ENCODE measurements at regions not wholly inside any gene's neighbourhood (a gene's known extent, or its start where the extent isn't known, plus 50 kb on each side); places are given as distances from the start of the nearest gene placed in this dataset.

DNA sequence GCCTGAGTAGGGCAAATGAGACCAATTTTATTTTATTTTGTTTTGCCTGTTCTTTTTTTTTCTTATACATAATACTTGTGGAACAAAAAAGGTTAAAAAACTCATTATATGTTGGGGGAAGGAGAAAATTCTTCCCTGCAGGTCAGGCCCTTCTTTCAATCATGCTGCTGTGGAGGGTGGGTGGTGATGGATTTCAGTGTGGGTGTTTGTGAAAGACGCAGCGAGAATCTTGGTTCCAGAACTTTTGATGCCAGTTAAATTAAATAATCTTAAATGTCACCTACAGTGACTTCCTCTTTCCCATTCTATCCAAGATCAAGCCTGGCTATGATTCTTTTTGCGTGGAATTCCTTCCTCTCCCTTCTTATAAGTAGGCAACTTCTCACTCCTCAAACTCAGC is 595.8 kb upstream of the EEF2KMT start:
- Histone ChIP-seq H3K27ac (ENCODE audit: low read depth in 2 of 2, low read length in 1 of 2) (no peak overlapping the region), H3K9me3 (ENCODE audit: control insufficient read depth in 2 of 2, insufficient read depth in 1 of 2, low read depth in 1 of 2, low read length in 1 of 2) (no peaks in the 10 kb centered on the region), H3K4me3 (ENCODE audit: low read depth in 1 of 2, low read length in 2 of 2) (no peak overlapping the region), H3K27me3 (ENCODE audit: control insufficient read depth in 1 of 2, insufficient read depth in 2 of 2, low read length in 2 of 2) (no peaks in the 10 kb centered on the region), H3K4me1 (ENCODE audit: control insufficient read depth in 2 of 2, insufficient read depth in 2 of 2, low read length in 1 of 2) (no peaks in the 10 kb centered on the region), H3K36me3 (ENCODE audit: control insufficient read depth in 2 of 2, insufficient read depth in 2 of 2, low read length in 1 of 2) (no peaks in the 10 kb centered on the region)
- WGBS, 2 donors = 80 to 91% methylated on average over 3 of the region's 3 CpGs

- Histone ChIP-seq H3K36me3 (ENCODE audit: control insufficient read depth in 2 of 2, insufficient read depth in 2 of 2, low read length in 1 of 2) (no peaks in the 10 kb centered on the region), H3K27me3 (ENCODE audit: control insufficient read depth in 1 of 2, insufficient read depth in 2 of 2, low read length in 2 of 2) (no peaks in the 10 kb centered on the region), H3K27ac (ENCODE audit: low read depth in 2 of 2, low read length in 1 of 2) (no peak overlapping the region), H3K9me3 (ENCODE audit: control insufficient read depth in 2 of 2, insufficient read depth in 1 of 2, low read depth in 1 of 2, low read length in 1 of 2) (no peaks in the 10 kb centered on the region), H3K4me1 (ENCODE audit: control insufficient read depth in 2 of 2, insufficient read depth in 2 of 2, low read length in 1 of 2) (no peaks in the 10 kb centered on the region), H3K4me3 (ENCODE audit: low read depth in 1 of 2, low read length in 2 of 2) (no peak overlapping the region)
- 95 to 96% methylated on average over 3 of the region's 3 CpGs for WGBS, 2 donors
Observed at GRCh38 chr16:5681966-5682365, 584.4 kb upstream of the EEF2KMT start.

GRCh38 chr16:5678371-5678770 is 580.8 kb upstream of the EEF2KMT start:
- Histone ChIP-seq H3K36me3 (ENCODE audit: control insufficient read depth in 2 of 2, insufficient read depth in 2 of 2, low read length in 1 of 2) (no peaks in the 10 kb centered on the region), H3K4me1 (ENCODE audit: control insufficient read depth in 2 of 2, insufficient read depth in 2 of 2, low read length in 1 of 2) (no peaks in the 10 kb centered on the region), H3K27me3 (ENCODE audit: control insufficient read depth in 1 of 2, insufficient read depth in 2 of 2, low read length in 2 of 2) (no peaks in the 10 kb centered on the region), H3K4me3 (ENCODE audit: low read depth in 1 of 2, low read length in 2 of 2) (no peak overlapping the region), H3K9me3 (ENCODE audit: control insufficient read depth in 2 of 2, insufficient read depth in 1 of 2, low read depth in 1 of 2, low read length in 1 of 2) (no peaks in the 10 kb centered on the region), H3K27ac (ENCODE audit: low read depth in 2 of 2, low read length in 1 of 2) (no peak overlapping the region)
- 24 to 33% methylated on average over 7 of the region's 7 CpGs for WGBS, 2 donors

DNA sequence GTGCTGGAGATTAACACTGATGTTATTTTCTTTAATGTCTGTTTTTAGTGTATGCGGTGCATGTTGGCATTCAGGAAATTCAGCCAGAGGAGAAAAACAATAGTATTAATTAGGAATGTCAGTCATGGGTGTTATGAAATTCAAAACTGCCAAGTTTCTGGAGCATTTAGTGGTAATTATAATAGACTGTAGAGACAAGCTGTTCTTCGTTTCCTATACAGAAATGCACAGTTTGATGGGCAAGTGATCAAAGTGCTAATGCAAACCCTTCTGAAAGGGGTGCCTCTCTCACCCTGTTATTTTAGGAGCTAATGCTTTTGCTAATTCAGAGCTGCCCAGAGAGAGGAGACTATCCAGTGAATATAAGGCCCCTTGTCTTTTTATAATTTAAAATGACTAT is 573.8 kb upstream of the EEF2KMT start:
- Histone ChIP-seq H3K9me3 (ENCODE audit: control insufficient read depth in 2 of 2, insufficient read depth in 1 of 2, low read depth in 1 of 2, low read length in 1 of 2) (no peaks in the 10 kb centered on the region), H3K27me3 (ENCODE audit: control insufficient read depth in 1 of 2, insufficient read depth in 2 of 2, low read length in 2 of 2) (no peaks in the 10 kb centered on the region), H3K27ac (ENCODE audit: low read depth in 2 of 2, low read length in 1 of 2) (no peak overlapping the region), H3K4me3 (ENCODE audit: low read depth in 1 of 2, low read length in 2 of 2) (no peak overlapping the region), H3K4me1 (ENCODE audit: control insufficient read depth in 2 of 2, insufficient read depth in 2 of 2, low read length in 1 of 2) (no peaks in the 10 kb centered on the region), H3K36me3 (ENCODE audit: control insufficient read depth in 2 of 2, insufficient read depth in 2 of 2, low read length in 1 of 2) (no peaks in the 10 kb centered on the region)
- 44 to 62% methylated on average over 2 of the region's 2 CpGs for WGBS, 2 donors

GRCh38 chr16:5670198-5670597 is 572.6 kb upstream of the EEF2KMT start:
- H3K27me3 ChIP-seq (ENCODE audit: control insufficient read depth in 1 of 2, insufficient read depth in 2 of 2, low read length in 2 of 2) = no peaks in the 10 kb centered on the region
- H3K36me3 ChIP-seq (ENCODE audit: control insufficient read depth in 2 of 2, insufficient read depth in 2 of 2, low read length in 1 of 2) = no peaks in the 10 kb centered on the region
- WGBS, 2 donors = 64 to 71% methylated on average over 2 of the region's 2 CpGs
- no peaks in the 10 kb centered on the region for H3K4me1 ChIP-seq (ENCODE audit: control insufficient read depth in 2 of 2, insufficient read depth in 2 of 2, low read length in 1 of 2)
- H3K9me3 ChIP-seq (ENCODE audit: control insufficient read depth in 2 of 2, insufficient read depth in 1 of 2, low read depth in 1 of 2, low read length in 1 of 2) = no peaks in the 10 kb centered on the region
- no peak overlapping the region for H3K27ac ChIP-seq (ENCODE audit: low read depth in 2 of 2, low read length in 1 of 2)
- H3K4me3 ChIP-seq (ENCODE audit: low read depth in 1 of 2, low read length in 2 of 2) = no peak overlapping the region

DNA sequence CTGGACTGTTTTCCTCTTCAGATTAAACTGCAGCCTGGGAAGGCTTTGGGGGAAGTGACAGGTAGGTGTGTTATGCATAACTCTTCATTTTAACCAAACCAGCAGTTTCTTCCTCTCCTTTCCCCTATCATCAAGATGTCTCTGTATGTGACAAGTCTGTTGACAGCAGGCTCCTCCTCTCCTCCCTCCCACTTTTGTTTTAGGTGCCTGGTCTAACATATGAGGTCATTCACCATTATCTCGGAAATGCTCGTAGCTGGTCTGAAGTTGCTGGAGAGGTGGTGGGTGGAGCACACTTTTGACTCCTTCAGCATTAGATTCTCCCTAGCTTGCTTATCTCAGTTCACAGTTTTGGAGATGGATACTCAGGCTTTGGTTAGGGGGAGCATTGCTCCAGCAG is 571.0 kb upstream of the EEF2KMT start:
- 15 to 26% methylated on average over 2 of the region's 2 CpGs for WGBS, 2 donors
- Histone ChIP-seq H3K4me3 (ENCODE audit: low read depth in 1 of 2, low read length in 2 of 2) (no peak overlapping the region), H3K9me3 (ENCODE audit: control insufficient read depth in 2 of 2, insufficient read depth in 1 of 2, low read depth in 1 of 2, low read length in 1 of 2) (no peaks in the 10 kb centered on the region), H3K27ac (ENCODE audit: low read depth in 2 of 2, low read length in 1 of 2) (no peak overlapping the region), H3K27me3 (ENCODE audit: control insufficient read depth in 1 of 2, insufficient read depth in 2 of 2, low read length in 2 of 2) (no peaks in the 10 kb centered on the region), H3K4me1 (ENCODE audit: control insufficient read depth in 2 of 2, insufficient read depth in 2 of 2, low read length in 1 of 2) (no peaks in the 10 kb centered on the region), H3K36me3 (ENCODE audit: control insufficient read depth in 2 of 2, insufficient read depth in 2 of 2, low read length in 1 of 2) (no peaks in the 10 kb centered on the region)

DNA sequence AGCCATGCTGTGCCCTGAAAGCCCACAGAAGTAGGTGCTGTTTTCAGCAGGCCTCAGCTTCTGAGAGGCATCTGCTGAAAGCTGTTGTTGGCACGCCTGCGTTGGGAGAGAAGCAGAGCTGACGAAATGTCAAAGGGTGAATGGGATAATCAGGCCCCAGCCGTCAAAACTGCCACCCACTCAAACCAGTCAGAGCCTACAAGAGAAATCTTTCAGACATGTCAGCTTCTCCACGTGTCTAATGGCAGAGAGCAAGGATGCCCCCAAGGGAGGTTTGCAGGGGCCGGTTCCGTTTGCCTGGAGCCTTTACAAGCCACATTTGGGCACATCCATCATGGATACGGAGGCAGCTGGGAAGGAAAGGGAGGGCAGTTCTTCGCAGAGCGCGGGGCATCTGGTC is 568.2 kb upstream of the EEF2KMT start:
- 58 to 62% methylated on average over 11 of the region's 11 CpGs for whole genome bisulfite sequencing, 2 donors
- no peak overlapping the region for H3K4me3 ChIP-seq (ENCODE audit: low read depth in 1 of 2, low read length in 2 of 2)
- H3K27me3 ChIP-seq (ENCODE audit: control insufficient read depth in 1 of 2, insufficient read depth in 2 of 2, low read length in 2 of 2) = no peaks in the 10 kb centered on the region
- no peak overlapping the region for H3K27ac ChIP-seq (ENCODE audit: low read depth in 2 of 2, low read length in 1 of 2)
- no peaks in the 10 kb centered on the region for H3K36me3 ChIP-seq (ENCODE audit: control insufficient read depth in 2 of 2, insufficient read depth in 2 of 2, low read length in 1 of 2)
- H3K4me1 ChIP-seq (ENCODE audit: control insufficient read depth in 2 of 2, insufficient read depth in 2 of 2, low read length in 1 of 2) = no peaks in the 10 kb centered on the region
- H3K9me3 ChIP-seq (ENCODE audit: control insufficient read depth in 2 of 2, insufficient read depth in 1 of 2, low read depth in 1 of 2, low read length in 1 of 2) = no peaks in the 10 kb centered on the region

DNA sequence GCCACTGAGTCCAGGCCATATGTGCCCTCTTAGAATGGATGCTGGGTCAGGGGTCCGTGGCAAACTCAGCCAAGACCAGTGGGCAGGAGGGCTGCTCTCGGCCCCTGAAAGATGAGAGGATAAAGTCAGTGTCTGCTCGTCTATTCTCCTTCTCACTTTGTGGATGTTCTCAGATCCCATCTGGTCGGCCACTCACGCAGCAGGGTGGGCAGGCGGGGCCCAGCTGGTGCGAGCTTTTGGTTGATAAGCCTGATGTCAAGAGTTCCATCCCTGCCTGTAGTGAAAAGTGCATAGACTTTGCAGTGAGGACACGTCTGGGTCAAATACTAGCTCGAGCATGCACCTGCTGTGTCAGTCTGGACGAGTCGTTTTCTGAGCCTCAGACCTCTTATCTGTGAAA is 556.2 kb upstream of the EEF2KMT start:
- Histone ChIP-seq H3K4me1 (ENCODE audit: control insufficient read depth in 2 of 2, insufficient read depth in 2 of 2, low read length in 1 of 2) (no peaks in the 10 kb centered on the region), H3K4me3 (ENCODE audit: low read depth in 1 of 2, low read length in 2 of 2) (no peak overlapping the region), H3K27ac (ENCODE audit: low read depth in 2 of 2, low read length in 1 of 2) (no peak overlapping the region), H3K9me3 (ENCODE audit: control insufficient read depth in 2 of 2, insufficient read depth in 1 of 2, low read depth in 1 of 2, low read length in 1 of 2) (no peaks in the 10 kb centered on the region), H3K27me3 (ENCODE audit: control insufficient read depth in 1 of 2, insufficient read depth in 2 of 2, low read length in 2 of 2) (no peaks in the 10 kb centered on the region), H3K36me3 (ENCODE audit: control insufficient read depth in 2 of 2, insufficient read depth in 2 of 2, low read length in 1 of 2) (no peaks in the 10 kb centered on the region)
- WGBS, 2 donors = 56 to 60% methylated on average over 11 of the region's 11 CpGs

GRCh38 chr16:5653041-5653440 is 555.4 kb upstream of the EEF2KMT start:
- Histone ChIP-seq H3K27me3 (ENCODE audit: control insufficient read depth in 1 of 2, insufficient read depth in 2 of 2, low read length in 2 of 2) (no peaks in the 10 kb centered on the region), H3K36me3 (ENCODE audit: control insufficient read depth in 2 of 2, insufficient read depth in 2 of 2, low read length in 1 of 2) (no peaks in the 10 kb centered on the region), H3K9me3 (ENCODE audit: control insufficient read depth in 2 of 2, insufficient read depth in 1 of 2, low read depth in 1 of 2, low read length in 1 of 2) (no peaks in the 10 kb centered on the region), H3K4me3 (ENCODE audit: low read depth in 1 of 2, low read length in 2 of 2) (no peak overlapping the region), H3K4me1 (ENCODE audit: control insufficient read depth in 2 of 2, insufficient read depth in 2 of 2, low read length in 1 of 2) (no peaks in the 10 kb centered on the region), H3K27ac (ENCODE audit: low read depth in 2 of 2, low read length in 1 of 2) (no peak overlapping the region)
- WGBS, 2 donors = 91 to 93% methylated on average over 10 of the region's 10 CpGs

- no peaks in the 10 kb centered on the region for H3K27me3 ChIP-seq (ENCODE audit: control insufficient read depth in 1 of 2, insufficient read depth in 2 of 2, low read length in 2 of 2)
- WGBS, 2 donors = 29 to 33% methylated on average over 22 of the region's 22 CpGs
- H3K36me3 ChIP-seq (ENCODE audit: control insufficient read depth in 2 of 2, insufficient read depth in 2 of 2, low read length in 1 of 2) = no peaks in the 10 kb centered on the region
- no peaks in the 10 kb centered on the region for H3K9me3 ChIP-seq (ENCODE audit: control insufficient read depth in 2 of 2, insufficient read depth in 1 of 2, low read depth in 1 of 2, low read length in 1 of 2)
- H3K4me1 ChIP-seq (ENCODE audit: control insufficient read depth in 2 of 2, insufficient read depth in 2 of 2, low read length in 1 of 2) = no peaks in the 10 kb centered on the region
- H3K4me3 ChIP-seq (ENCODE audit: low read depth in 1 of 2, low read length in 2 of 2) = no peak overlapping the region
- no peak overlapping the region for H3K27ac ChIP-seq (ENCODE audit: low read depth in 2 of 2, low read length in 1 of 2)
Observed at GRCh38 chr16:5649762-5650743, 552.5 kb upstream of the EEF2KMT start.

All from esophagus (tissue), 2 donors.